ENCODE measurements at regions not wholly inside any gene's neighbourhood (a gene's known extent, or its start where the extent isn't known, plus 50 kb on each side); places are given as distances from the start of the nearest gene placed in this dataset.
"Not testable (repeated sequence)": the region's sequence is repeated elsewhere in the genome, so short reads cannot be mapped to it uniquely, and the experiment has no call there.

GRCh38 chr5:25991639-25992038 is 1046.7 kb downstream of the CDH9 start:
- H3K9me3 Mint-ChIP-seq, result peaks cover 7 to 10% of the 10 kb centered on the region in 2 donors
- no peak for DNase-seq
- H3K27ac Mint-ChIP-seq, result no peak overlapping the region
- no peaks in the 10 kb centered on the region for H3K27me3 Mint-ChIP-seq
- H3K4me3 Mint-ChIP-seq, result no peak overlapping the region
- no peak for ATAC-seq
- H3K4me1 Mint-ChIP-seq, result no peaks in the 10 kb centered on the region

DNA sequence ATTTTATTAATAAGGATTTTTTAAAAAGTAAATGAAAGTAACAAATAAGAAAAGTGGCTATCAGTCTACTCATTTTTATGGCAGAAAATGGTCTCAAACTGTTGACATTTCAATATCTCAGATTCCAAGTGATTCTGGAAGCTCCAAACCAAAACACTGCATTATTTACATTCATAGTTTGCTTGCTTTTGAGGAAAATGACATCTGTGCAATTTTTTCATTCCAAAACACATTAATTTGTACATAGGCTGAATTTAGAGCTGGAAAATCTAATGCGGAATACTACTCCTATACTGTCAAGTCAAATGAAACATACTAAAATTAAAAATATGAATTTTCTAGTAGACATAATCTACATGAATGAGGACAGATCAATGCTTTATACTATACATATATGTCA is 1047.6 kb downstream of the CDH9 start:
- ATAC-seq (no peak), DNase-seq (no peak)
- no peaks in the 10 kb centered on the region for H3K4me1 Mint-ChIP-seq
- no peak overlapping the region for H3K27ac Mint-ChIP-seq
- H3K27me3 Mint-ChIP-seq, result no peaks in the 10 kb centered on the region
- no peak overlapping the region for H3K4me3 Mint-ChIP-seq
- H3K9me3 Mint-ChIP-seq, result peaks cover 5 to 7% of the 10 kb centered on the region in 2 donors

GRCh38 chr5:25979086-25979485 is 1059.3 kb downstream of the CDH9 start:
- H3K27me3 Mint-ChIP-seq, result no peaks in the 10 kb centered on the region

DNA sequence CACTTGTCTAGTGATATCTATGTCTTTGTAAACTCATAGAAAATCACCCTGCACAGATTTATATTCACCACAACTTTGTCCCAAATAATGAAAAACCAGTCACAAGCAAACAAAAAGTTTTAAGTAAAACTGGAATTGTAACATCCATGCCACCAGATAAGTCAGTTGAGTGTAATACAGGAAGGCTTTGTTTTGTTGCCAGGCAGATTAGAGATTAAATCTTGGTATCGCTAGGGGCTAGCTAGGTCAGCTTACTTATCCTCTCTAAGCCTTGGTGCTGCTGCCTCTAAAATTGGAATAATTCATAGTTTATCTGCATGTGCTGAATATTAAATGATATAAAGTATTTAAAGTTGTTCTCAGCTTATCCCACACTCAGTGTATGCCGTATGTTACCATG is 1062.5 kb downstream of the CDH9 start:
- DNase-seq (no peak), ATAC-seq (no peak)
- no peak overlapping the region for H3K4me3 Mint-ChIP-seq
- H3K27ac Mint-ChIP-seq, result no peak overlapping the region
- peaks cover 9 to 29% of the 10 kb centered on the region in 2 donors for H3K9me3 Mint-ChIP-seq
- no peaks in the 10 kb centered on the region for H3K27me3 Mint-ChIP-seq
- H3K4me1 Mint-ChIP-seq, result no peaks in the 10 kb centered on the region

More at GRCh38 chr5:25979086-25979485, 1059.3 kb downstream of the CDH9 start:
- Mint-ChIP-seq H3K4me3 (no peak overlapping the region), H3K4me1 (no peaks in the 10 kb centered on the region), H3K9me3 (peaks cover 5 to 16% of the 10 kb centered on the region in 2 donors), H3K27ac (no peak overlapping the region)
- DNase-seq (no peak), ATAC-seq (no peak)

- Mint-ChIP-seq H3K9me3 (peaks cover 6 to 16% of the 10 kb centered on the region in 2 donors), H3K27me3 (no peaks in the 10 kb centered on the region), H3K4me1 (no peaks in the 10 kb centered on the region), H3K27ac (no peak overlapping the region), H3K4me3 (no peak overlapping the region)
- ATAC-seq (no peak), DNase-seq (no peak)
Observed at GRCh38 chr5:25974451-25974850, 1063.9 kb downstream of the CDH9 start.

DNA sequence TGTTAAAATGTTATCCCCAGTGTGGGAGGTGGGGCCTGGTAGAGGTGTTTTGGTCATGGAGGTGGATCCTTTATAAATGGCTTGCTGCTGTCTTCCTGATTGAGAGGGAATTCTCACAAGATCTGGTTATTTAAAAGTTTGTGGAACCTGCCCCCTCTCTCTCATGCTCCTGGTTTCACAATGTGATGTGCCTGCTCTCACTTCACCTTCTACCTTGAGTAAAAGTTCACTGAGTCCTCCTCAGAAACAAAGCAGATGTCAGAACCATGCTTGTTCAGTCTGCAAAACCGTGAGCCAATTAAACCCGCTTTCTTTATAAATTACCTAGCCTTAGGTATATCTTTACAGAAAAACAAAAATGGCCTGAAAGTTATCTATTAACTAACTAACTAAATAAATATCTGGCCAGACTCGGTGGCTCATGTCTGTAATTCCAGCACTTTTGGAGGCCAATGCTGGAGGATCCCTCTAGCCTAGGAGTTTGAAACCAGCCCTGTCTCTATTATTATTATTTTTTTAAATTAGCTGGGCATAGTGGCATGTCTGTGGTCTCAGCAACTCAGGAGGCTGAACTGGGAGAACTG is 1067.4 kb downstream of the CDH9 start:
- Mint-ChIP-seq H3K9me3 (peaks cover 4 to 22% of the 10 kb centered on the region in 2 donors), H3K4me3 (no peak overlapping the region), H3K4me1 (no peaks in the 10 kb centered on the region), H3K27ac (no peak overlapping the region), H3K27me3 (no peaks in the 10 kb centered on the region)
- DNase-seq (no peak), ATAC-seq (no peak)

DNA sequence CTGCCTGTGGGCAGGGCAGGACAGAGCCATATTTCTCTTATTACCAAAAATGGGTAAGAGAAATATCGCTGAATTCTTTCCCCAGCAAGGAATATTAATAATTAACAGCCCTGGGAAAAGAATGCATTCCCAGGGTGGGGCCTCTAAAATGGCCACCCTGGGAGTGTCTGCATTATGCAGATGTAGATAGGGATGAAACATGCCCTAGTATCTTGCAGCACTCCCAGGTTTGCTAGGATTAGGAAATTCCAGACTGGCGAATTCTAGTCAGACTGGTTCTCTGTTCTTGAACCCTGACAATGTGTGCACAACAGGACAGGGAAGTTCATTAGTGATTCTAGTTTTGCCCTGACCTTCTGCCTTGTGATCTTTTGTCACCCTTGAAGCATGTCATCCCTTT is 1069.3 kb downstream of the CDH9 start:
- H3K27me3 Mint-ChIP-seq, ATAC-seq, H3K4me3 Mint-ChIP-seq, H3K27ac Mint-ChIP-seq, DNase-seq, H3K4me1 Mint-ChIP-seq: not testable (repeated sequence)
- peaks cover 4 to 22% of the 10 kb centered on the region in 2 donors for H3K9me3 Mint-ChIP-seq

DNA sequence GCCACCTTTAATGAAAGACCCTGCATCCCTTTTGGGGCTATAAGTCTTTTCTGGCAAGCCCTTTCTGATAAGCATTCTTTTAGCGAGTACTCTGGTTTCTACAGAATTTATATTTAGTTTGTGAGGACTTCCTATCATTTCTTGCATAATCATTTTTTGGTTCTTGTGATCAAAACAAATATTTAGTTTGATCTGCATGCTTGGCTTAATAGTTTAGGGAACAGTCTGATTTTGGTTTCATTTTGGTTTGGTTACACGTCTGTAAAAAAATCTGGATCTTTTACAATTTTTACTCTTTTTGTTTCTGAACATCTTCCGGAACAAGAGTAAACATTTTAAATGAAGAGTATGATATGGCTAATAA is 1074.4 kb downstream of the CDH9 start:
- Mint-ChIP-seq H3K4me3 (no peak overlapping the region), H3K27ac (no peak overlapping the region), H3K4me1 (no peaks in the 10 kb centered on the region), H3K9me3 (peaks cover 6 to 9% of the 10 kb centered on the region in 2 donors), H3K27me3 (no peaks in the 10 kb centered on the region)
- ATAC-seq (no peak), DNase-seq (no peak)

- no peak overlapping the region for H3K27ac Mint-ChIP-seq
- no peaks in the 10 kb centered on the region for H3K4me1 Mint-ChIP-seq
- peaks cover 6 to 9% of the 10 kb centered on the region in 2 donors for H3K9me3 Mint-ChIP-seq
- DNase-seq, result no peak
- H3K27me3 Mint-ChIP-seq, result no peaks in the 10 kb centered on the region
- H3K4me3 Mint-ChIP-seq, result no peak overlapping the region
- no peak for ATAC-seq
Observed at GRCh38 chr5:25963251-25964008, 1075.0 kb downstream of the CDH9 start.

DNA sequence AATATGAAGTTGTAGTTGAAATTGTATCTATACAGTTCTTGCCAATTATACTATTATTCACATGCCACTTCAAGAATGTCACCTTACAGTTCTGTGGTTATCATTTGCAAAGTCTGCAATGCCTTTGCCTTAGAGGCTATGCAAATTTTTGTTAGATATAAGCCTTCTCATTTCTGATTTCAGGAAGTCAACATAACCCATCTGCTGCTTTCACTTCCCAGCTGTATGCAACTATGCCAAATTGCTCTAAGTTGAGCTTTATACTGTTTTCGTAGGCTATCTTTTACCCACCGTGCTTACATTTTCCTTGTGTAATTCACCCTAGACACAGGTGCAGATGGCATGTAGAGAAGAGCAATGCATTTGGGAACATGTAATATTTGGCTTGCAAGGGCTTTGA is 1083.0 kb downstream of the CDH9 start:
- Mint-ChIP-seq H3K4me1 (no peaks in the 10 kb centered on the region), H3K27me3 (no peaks in the 10 kb centered on the region), H3K4me3 (no peak overlapping the region), H3K9me3 (peaks cover under 1 to 7% of the 10 kb centered on the region in 2 donors), H3K27ac (no peak overlapping the region)
- ATAC-seq (no peak), DNase-seq (no peak)

GRCh38 chr5:25950681-25951080 is 1087.7 kb downstream of the CDH9 start:
- Mint-ChIP-seq H3K4me3 (no peak overlapping the region), H3K27ac (no peak overlapping the region), H3K4me1 (no peaks in the 10 kb centered on the region), H3K9me3 (peaks cover 7 to 21% of the 10 kb centered on the region in 2 donors), H3K27me3 (no peaks in the 10 kb centered on the region)
- DNase-seq (no peak), ATAC-seq (no peak)

DNA sequence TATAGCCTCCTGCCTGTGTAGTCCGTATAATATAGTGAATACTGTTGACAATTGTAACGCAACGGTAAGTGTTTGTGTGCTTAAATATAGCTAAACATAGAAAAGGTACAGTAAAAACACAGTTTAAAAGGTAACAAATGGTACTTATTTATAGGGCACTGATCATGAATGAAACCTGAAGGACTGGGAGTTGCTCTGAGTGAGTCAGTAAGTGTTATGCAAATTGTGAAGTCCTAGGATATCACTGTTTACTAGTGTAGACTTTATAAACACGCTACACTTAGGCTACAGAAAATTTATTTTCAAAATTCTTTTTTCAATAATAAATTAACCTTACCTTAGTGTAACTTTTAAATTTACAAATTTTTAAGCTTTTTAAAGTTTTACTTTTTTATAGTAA is 1090.1 kb downstream of the CDH9 start:
- ATAC-seq, result no peak
- Mint-ChIP-seq H3K27ac (no peak overlapping the region), H3K4me1 (no peaks in the 10 kb centered on the region), H3K27me3 (no peaks in the 10 kb centered on the region), H3K9me3 (peaks cover 7 to 21% of the 10 kb centered on the region in 2 donors), H3K4me3 (no peak overlapping the region)
- no peak for DNase-seq

GRCh38 chr5:25944786-25945185 is 1093.6 kb downstream of the CDH9 start:
- Mint-ChIP-seq H3K9me3 (peaks cover 5 to 15% of the 10 kb centered on the region in 2 donors), H3K27ac (no peak overlapping the region), H3K27me3 (no peaks in the 10 kb centered on the region), H3K4me1 (no peaks in the 10 kb centered on the region), H3K4me3 (no peak overlapping the region)
- DNase-seq, result no peak
- ATAC-seq, result no peak

DNA sequence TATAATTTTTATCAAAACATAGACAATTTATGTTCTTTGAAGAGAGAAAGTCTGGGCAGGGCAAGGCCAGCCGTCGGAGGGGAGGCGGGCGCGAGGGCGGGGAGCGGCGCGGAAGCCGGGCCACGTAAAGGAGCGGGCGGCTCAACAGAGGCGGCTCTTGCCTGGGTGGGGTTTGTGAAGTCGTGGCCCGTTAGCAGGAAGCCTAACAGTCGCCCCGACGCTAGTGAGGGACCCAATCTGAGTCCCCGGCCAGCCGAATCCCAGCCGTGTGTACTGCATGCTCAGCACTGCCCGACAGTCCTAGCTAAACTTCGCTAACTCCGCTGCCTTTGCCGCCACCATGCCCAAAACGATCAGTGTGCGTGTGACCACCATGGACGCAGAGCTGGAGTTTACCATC is 1129.2 kb downstream of the CDH9 start:
- Mint-ChIP-seq H3K4me1 (no peaks in the 10 kb centered on the region), H3K27me3 (no peaks in the 10 kb centered on the region), H3K27ac (no peak overlapping the region), H3K9me3 (peaks cover 13 to 16% of the 10 kb centered on the region in 2 donors), H3K4me3 (no peak overlapping the region)
- ATAC-seq (no peak), DNase-seq (no peak)

DNA sequence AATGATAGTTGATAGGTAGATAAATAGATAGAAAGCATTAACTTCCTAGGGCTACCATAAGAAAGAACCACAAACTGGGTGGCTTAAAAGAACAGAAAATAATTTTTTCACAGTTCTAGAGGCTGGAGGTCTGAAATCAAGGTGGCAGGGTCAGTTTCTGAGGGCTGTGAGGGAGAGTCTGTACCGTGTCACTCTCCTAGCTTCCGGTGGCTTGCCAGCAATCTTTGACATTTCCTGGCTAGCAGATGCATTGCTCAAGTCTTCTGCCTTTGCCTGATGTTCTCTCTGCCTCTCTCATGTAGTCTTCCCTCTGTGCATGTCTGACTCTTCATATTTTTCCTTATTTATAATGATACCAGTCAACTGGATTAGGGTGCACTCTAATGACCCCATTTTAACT is 1132.7 kb downstream of the CDH9 start:
- H3K27ac Mint-ChIP-seq, result no peak overlapping the region
- ATAC-seq (no peak), DNase-seq (no peak)
- no peaks in the 10 kb centered on the region for H3K27me3 Mint-ChIP-seq
- no peak overlapping the region for H3K4me3 Mint-ChIP-seq
- peaks cover 6 to 8% of the 10 kb centered on the region in 2 donors for H3K9me3 Mint-ChIP-seq
- H3K4me1 Mint-ChIP-seq, result no peaks in the 10 kb centered on the region

- no peaks in the 10 kb centered on the region for H3K27me3 Mint-ChIP-seq
- no peak overlapping the region for H3K27ac Mint-ChIP-seq
- no peak for ATAC-seq
Observed at GRCh38 chr5:25892211-25892610, 1146.2 kb downstream of the CDH9 start.

GRCh38 chr5:25891691-25892090 is 1146.7 kb downstream of the CDH9 start:
- Mint-ChIP-seq H3K9me3 (peaks cover 5 to 24% of the 10 kb centered on the region in 2 donors), H3K27me3 (no peaks in the 10 kb centered on the region), H3K27ac (no peak overlapping the region), H3K4me1 (no peaks in the 10 kb centered on the region), H3K4me3 (no peak overlapping the region)
- no peak for ATAC-seq
- DNase-seq, result no peak

More at GRCh38 chr5:25892211-25892610, 1146.2 kb downstream of the CDH9 start:
- Mint-ChIP-seq H3K9me3 (peaks cover 5 to 22% of the 10 kb centered on the region in 2 donors), H3K4me1 (no peaks in the 10 kb centered on the region), H3K4me3 (no peak overlapping the region)
- no peak for DNase-seq
